Fibroblast of peridontal ligament (primary cell): ENCODE measurements at regions not wholly inside any gene's neighbourhood (a gene's known extent, or its start where the extent isn't known, plus 50 kb on each side); places are given as distances from the start of the nearest gene placed in this dataset.

ENCODE experiments used
- DNase-seq: peaks from one replicate; pipeline ENCODE4 v3.0.0-alpha.2; 2010; ENCODE audit errors: extremely low read depth

DNA sequence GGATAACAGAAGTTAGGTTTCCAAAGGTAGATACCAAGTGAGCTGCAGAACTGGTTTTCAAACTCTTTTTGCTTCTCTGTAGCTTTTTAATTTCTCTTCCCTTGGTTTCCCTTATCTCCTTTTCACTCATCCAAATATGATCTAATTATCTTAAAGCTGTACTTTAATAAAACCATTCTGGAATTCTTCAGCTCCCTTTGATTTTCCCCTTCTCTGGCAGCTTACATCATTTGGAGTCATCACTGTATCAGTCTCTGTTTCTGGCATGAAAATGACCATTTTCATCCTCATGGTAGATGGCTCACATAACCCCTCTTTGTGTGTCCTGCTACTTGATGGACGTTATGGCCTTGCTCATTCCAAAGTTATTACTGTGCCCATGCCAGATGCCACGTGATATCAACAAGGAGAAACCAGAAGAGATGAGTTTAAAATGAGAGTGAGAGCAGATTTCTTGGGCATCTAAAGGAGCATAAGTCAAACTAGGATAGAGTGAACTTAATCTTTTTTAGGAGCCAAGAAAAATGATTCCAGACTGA, 620.2 kb downstream of the QKI start:
- DNase-seq = no peak

GRCh38 chr6:164025180-164025579, 610.7 kb downstream of the QKI start:
- DNase-seq = no peak

- DNase-seq = no peak
Measured at GRCh38 chr6:164023535-164023934, 609.0 kb downstream of the QKI start.

DNA sequence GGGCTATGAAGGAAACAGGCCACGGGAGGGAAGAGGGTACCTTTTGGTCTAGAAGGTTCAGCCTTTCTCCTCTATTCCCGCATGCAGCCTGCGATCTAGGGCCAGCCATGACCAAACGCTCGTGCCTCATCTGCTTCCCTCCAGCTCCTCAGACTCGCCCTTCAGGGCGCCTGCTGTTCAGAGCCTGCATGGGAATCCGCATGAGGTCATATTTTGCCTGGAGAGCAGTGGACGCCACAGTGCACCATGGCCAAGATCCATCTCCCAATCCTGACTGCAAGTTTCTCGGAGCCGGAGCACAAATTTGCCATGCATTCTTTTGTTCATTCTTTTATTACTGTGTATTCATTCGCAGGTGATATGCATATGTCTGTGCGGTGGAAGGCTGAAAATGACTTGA, 608.1 kb downstream of the QKI start:
- DNase-seq = no peak

GRCh38 chr6:164021589-164022250, 607.2 kb downstream of the QKI start:
- DNase-seq = no peak

DNA sequence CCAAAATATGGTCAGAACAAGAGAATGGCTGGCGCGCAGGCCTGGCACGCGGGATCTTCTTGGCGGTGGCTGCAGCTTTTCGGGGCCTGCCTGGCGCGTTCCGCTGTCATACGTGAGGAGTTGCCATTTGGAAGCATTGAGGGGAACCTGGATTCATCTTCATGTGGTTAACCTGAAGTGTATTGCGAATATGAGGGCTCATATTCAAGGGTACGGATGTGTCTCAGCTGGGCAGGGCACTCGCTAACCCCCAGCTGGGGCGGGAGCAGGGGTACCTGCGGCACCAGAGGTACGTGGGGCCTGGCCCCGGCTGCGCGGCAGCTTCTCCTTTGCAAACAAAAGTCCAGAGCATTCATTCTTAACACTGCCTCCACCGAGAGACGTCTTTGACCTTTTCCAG, 605.6 kb downstream of the QKI start:
- no peak for DNase-seq

GRCh38 chr6:164018133-164018532, 603.6 kb downstream of the QKI start:
- no peak for DNase-seq

DNA sequence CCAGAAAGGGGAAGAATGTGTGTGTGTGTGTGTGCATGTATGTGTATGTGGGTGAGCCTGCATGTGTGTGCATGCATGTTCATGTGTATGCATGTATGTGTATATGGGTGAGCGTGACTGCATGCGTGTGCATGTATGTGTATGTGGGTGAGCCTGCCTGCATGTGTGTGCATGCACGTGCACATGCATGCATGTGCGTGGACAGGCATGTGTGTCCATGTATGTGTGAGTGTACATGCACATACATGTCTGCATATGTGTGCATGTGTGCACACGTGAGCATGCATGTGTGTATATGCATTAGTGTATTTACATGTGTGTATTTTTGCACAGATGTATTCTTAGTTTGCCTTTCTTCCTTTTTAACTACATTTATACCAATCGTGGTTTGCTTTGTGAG, 601.5 kb downstream of the QKI start:
- no peak for DNase-seq

- DNase-seq = no peak
Measured at GRCh38 chr6:164015088-164015484, 600.6 kb downstream of the QKI start.

DNA sequence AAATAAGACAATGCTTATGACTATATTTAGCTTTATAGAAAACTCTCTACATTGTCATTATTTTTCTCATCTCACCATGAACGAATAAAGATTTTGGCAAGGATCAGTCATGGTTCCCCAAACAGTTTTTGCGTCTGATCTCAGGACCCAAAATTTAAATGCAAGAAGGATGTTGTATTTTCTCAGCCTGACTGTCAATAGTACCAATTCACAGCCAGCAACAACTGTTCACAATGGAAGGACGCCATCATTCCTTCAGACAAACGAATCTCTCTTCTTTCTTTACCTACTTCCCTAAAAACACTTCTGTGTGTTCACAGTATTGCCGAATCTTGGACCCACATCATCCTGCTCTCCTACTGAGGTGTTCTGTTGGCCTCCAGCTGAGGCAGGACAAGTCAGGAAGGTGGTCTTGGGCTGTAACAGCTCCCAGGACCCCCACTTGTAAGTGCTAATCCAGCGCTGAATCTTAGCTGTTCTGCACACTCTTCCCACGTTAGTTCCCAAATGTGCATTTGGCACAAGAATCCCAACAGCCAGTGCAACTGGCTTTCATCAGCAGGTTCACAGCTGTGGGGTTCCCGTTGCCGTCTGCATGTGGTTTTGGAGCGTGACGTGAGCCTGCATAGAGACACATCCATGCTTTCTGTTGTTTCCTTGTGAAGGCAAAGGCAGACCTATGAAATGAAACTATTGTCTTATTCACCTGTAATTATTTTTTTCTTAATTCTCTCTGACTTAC, 600.0 kb downstream of the QKI start:
- no peak for DNase-seq

DNA sequence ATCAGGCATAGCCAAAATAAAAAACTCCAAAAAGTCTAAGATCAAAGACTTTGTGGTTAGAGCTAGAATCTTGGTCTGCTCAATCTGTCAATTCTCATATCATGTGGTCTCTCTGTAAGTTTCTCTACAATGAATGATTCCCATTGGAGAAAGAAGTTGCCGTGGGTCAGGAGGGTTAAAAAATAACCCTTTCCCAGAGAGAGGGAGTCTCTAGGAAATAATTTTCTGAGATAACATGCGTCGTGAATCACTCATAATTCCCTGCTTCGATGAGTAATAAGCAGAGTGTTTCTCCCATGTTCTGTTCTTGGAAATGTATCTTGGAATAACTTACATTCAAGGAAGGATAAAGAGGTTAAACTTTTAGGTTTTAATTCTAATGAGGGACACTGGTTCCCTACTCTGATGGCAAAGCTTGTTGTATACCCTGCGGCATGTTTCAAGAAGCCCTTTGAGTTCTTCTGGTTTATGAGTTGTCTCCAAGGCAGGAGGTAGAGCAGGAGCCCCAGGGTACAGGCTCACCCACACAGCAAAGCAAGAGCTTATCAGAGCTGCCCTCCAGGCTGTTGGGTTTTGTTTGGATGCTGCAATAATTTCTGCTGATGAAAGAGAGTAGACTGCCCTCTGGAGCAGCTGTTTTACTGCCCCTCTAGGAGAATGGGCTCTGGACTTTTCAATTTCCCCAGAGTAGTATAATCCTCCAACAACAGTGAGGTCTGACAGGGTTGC, 599.1 kb downstream of the QKI start:
- DNase-seq = no peak

GRCh38 chr6:164011321-164011720, 596.8 kb downstream of the QKI start:
- no peak for DNase-seq

GRCh38 chr6:164010441-164011103, 596.1 kb downstream of the QKI start:
- DNase-seq = no peak

DNA sequence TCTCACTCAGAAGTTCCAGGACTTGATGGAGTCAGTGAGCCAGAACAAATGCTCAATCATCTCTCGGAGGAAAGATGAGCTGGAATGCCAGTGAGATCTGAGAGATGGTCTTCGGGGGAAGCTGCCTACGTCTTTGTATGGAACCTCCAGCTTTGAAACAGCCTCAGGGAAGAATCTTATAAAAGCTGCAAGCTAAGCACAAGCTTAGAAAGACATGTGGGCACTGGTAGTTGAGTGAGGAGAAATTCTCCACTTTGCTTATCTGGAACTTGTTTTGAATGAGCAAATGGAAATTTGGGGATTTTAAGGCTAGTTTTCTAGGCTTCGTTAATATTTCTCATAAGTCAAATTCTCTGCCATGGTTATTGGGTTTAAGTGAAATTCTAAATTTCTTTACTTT, 594.4 kb downstream of the QKI start:
- DNase-seq = no peak

DNA sequence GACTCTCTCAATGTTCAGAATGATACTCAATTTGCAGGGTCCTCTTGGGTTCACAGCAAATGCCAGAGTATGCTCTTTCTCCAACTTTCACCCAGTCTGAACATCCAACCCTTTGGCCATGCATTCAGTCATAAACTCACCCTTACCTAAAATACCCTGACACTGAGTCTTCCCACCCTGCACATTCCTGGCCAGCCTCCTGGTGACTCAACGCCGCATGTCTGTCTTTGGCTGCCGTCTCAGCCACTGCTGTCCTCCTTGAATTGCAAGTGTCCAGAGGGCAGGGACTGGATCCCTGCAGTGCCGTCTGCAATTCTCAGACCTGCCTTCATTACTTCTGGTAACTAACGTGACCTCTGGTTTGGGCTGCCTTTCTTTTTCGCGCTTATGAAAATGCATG, 593.4 kb downstream of the QKI start:
- DNase-seq = no peak

- no peak for DNase-seq
Measured at GRCh38 chr6:164006459-164006858, 591.9 kb downstream of the QKI start.

- no peak for DNase-seq
Measured at GRCh38 chr6:164005004-164005711, 590.6 kb downstream of the QKI start.

- DNase-seq = no peak
Measured at GRCh38 chr6:164000276-164000675, 585.8 kb downstream of the QKI start.

DNA sequence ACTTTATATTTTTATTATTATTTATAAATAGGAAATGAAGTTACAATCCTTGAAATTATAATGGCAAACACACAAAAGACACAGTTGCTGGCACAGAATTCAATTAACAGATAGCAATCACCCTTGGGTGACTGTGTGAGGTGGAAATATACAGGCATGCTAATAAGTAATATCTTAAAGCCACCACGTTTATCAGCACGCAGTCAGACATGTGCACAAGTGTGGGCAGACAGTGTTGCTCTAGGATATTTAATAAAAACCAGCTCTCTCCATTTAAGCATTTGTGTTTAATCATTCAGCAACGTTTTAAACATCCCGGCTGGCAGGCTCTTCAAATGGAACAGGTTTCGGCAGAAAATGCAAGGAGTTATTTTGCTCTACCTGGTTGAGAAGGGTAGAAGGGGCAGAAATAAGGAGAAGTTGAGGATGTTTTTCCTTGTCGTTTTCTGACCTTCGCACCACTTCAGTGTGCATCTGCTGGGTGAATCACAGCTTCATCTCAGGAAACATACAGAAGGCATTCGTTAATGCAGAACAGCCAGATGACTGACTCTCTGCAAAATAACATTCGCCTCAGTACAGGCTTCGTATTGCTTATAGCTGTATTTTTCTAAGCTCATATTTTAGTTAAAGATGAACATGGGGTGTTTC, 585.1 kb downstream of the QKI start:
- no peak for DNase-seq

GRCh38 chr6:163998496-163998895, 584.0 kb downstream of the QKI start:
- no peak for DNase-seq

DNA sequence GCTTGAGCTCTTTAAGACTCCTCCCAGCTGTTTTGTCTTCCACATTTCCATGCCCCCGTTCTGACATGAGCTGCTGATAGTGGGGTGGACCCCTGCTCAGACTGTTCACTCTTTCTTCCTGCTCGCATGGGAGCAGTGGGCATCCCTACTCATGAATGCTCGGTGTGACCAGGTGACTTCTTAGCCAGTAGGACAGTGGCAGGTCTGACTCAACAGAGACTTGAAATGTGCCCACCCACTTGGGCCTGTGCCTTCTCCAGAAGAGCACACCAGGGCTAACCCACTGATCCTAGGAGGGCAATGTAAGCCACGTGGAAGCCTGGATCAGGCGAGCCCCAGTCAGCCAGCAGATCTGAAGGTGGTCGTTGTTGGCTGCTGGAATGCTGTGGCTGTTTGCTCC, 582.0 kb downstream of the QKI start:
- no peak for DNase-seq
